HG02623 (cell line): ENCODE measurements at regions not wholly inside any gene's neighbourhood (a gene's known extent, or its start where the extent isn't known, plus 50 kb on each side); places are given as distances from the start of the nearest gene placed in this dataset.
"Not testable (repeated sequence)": the region's sequence is repeated elsewhere in the genome, so short reads cannot be mapped to it uniquely, and the experiment has no call there.

ENCODE experiments used
- ATAC-seq: cut with Tn5 transposase; IDR thresholded peaks from one replicate; pipeline ENCODE4 v1.9.1; 2021; ENCODE audit warnings: moderate library complexity; ENCODE audit not compliant: unreplicated experiment

DNA sequence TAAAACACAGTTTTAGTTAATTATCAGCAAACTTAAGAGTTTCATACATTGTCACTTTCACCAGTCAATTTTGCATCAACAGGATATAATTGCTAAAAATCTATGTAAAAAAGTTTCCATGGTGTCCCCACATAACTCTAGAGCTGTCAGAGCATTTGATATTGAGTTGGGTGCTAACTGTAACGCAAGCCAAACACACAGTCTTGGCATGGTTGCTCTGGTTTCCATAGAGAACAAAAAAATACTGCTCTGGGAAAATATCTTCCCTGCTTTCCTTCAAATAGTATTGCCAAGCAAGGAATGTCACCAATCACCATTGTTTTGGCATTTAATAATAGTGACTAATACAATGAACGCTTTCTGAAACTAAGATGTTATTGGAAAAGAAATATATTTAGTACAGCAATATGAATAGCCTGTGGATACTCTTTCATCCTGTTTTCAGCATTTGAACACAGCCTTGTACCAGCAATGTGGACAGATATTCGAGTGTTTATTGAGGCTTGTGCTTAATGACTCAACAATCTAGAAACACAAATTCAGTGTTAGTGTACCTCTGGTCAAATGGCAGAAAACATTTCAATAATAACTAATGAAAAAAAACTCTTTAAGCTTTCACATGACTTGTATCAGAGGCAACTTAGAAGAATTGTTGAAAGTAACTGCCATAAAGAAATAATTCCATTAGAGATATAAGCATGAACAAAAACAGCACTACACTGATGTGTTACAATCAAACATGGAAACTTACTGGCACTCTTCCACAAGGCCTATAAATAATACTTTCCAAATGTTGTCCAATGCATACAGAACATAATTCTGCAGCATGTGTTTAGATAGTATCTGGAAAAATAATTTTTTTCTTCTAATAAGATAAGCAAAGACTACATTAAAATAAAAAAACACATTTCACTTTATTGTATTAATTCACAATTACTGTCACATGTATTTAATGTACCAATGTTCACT lies 1469.5 kb upstream of the CELF2 start:
- no peak for ATAC-seq

DNA sequence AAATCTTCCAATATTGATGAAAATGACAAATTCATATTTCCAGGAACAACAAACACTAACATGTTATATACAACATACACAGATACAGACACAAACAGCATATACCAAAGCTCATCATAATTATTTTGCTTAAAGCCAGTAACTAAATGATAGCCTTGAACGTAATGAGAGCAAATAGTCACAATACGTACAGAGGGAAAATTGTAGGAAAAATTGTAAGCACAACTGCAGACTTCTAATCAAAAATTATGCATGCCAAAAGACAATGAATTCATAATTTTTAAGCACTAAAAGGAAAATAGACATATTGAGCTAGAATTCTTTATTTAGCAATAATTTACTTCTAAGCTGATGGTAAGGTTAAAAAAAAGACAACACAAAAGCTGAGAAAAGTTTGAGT lies 1466.9 kb upstream of the CELF2 start:
- no peak for ATAC-seq

DNA sequence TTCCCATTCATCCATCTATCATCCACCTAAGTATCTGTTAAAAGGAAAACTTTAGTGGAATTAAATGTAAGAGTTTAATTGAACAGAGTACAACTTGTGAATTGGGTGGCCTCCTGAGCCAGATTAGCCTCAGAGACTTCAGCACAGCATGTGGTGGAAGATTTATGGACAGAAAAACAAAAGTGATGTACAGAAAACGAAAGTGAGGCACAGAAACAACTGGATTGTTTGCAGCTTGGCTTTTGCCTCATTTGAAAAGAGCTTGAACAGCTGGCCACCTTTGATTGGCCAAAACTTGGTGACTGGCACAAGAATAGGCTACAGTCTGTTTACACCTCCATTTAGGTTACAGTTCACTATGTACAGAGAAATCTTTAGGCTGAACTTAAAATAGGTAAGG lies 1463.4 kb upstream of the CELF2 start:
- ATAC-seq = no peak

DNA sequence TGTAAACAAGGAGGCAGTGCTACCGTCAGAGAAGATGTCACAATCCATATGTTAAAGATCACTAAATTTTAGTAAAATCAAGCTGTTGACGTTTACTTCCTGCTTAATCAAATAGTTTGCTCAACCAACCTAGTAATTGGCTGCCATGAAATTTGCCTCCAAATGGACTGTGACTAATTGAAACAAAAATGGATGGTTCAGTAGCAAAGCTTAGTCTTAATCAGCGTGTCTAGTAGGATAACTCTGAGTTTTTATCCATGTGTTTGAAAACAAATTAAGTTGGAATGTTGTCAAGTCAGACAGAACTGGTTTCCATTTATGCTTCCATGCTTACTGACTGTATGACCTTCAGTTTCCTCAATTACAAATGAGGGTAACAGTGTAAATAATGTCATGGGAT lies 1456.7 kb upstream of the CELF2 start:
- no peak for ATAC-seq

DNA sequence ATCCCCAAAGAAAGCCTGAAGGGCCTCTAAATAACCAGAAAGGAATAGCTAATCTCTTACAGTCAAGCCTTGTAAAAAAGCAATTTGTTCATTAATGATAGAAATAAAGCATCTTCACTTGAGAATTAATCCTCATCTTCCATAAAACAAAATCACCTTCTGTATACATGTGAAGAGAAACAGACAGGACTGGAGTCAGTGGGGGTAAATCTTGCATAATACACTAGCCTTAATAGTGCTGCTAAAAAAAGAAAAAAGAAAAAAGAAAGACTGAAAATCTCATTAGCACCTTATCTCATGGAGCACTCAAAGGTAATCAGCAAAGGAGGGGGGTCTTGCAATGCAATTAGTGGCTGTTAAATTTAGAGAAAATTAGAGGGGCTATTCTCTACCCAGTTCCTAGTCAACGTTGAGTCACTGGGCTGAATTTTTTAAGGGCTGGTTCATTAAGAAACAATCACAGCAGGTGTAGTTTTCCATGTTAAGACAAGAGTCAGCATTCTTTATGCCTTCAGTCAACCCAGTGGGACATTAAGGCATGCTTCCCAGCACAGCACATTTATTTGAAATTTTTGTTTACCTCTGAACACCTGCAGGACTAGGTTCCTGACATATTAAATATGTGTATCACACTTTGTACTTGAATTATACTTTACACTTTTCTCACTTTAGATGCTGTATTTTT lies 1455.7 kb upstream of the CELF2 start:
- ATAC-seq = no peak

DNA sequence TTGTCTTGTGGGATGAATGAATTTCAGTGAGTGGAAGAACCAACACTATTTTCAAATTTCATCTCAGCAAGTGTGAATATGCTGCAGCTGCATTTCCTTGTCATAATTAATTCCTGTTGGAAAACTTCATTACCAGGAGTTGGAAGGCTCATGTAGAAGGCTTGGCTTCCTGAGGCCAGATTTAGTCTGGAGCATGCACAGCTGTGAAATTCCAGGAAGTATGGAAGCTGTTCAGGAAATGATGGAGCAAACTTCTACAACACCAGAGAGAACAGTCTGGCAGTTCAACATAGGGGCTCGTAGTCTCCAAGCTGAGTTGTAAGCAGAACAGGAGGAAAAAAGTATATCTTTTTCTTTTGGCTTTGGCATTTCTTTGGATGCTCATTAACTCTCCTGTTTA lies 1439.9 kb upstream of the CELF2 start:
- ATAC-seq = no peak

DNA sequence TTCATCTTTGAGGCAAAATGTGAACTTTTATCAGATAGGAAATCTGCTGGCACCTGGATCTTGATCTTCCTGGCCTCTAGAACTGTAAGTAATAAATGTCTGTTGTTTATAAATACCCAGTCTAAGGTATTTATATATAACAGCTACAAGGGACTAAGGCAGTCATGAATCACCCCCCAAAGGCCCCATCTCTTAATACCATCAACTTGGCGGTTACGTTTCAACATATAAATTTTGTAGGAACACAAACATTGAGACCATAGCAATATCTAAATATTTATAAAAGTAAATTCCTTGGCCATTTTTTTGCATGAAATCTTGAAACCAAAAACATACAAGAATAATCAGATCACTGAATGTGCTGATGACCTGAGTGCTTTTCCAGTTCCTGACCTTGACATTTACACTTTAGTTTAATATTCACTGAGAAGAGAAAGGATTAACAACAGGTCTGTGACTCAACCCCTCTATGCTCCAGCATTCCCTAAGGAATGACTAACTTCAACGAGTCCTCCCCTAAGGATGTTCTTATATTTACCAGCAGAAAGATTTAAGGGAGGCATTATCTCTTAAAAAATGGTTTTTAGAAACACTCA lies 1438.5 kb upstream of the CELF2 start:
- no peak for ATAC-seq

DNA sequence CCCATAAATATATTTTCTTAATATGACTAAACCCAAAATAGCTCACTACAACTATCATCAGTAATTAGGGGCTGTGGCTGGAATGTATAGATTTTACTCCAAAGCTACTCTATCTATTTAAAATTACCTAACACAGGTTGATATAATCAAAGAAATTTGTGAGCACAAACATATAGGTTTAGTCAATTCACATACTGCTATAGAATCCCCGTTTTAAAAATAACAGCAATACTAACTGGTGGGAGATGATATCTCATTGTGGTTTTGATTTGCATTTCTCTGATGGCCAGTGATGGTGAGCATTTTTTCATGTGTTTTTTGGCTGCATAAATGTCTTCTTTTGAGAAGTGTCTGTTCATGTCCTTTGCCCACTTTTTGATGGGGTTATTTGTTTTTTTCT lies 1434.9 kb upstream of the CELF2 start:
- ATAC-seq = not testable (repeated sequence)

DNA sequence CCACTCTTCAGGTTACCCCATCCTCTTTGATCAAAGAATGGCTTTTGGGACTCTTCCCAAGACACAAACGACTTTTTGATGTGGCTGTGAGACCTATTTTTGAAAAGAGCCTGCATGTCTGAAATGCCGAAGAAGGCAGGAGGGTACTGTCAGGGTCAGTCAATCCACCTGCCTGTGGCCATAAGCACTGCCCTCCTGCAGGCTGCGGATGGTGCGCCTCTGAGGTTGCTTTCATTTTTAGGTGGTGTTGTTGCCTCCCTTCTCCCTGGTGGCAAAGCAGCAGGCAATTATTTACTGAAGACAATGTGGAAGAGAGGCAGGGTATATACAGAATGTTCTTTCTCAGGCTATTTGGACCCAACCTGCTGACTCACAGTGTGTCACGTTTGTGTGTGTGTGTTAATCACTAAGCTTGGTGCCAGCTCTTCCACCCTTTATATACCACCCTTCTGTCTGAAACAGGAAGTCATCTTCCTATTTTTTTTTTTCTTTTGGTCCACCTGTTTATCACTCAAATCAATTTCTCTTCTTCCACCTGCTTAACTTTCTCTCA lies 1421.2 kb upstream of the CELF2 start:
- ATAC-seq = no peak

DNA sequence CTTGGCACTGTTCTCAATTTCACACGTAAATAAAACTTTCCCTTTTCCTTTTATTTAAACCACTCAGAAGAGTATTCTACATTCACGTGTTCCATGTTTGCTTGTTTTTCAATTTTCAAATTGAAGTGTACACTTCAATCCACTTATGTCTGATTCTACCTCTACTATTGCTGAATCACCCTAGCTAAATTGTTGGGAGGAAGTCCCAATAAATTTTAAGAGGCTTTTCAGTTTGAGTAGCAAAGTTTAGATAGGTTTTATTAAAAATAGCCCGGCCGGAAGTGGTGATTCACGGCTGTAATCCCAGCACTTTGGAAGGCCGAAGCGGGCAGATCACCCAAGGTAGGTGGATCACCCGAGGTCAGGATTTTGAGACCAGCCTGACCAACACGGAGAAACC lies 1414.7 kb upstream of the CELF2 start:
- ATAC-seq = no peak

DNA sequence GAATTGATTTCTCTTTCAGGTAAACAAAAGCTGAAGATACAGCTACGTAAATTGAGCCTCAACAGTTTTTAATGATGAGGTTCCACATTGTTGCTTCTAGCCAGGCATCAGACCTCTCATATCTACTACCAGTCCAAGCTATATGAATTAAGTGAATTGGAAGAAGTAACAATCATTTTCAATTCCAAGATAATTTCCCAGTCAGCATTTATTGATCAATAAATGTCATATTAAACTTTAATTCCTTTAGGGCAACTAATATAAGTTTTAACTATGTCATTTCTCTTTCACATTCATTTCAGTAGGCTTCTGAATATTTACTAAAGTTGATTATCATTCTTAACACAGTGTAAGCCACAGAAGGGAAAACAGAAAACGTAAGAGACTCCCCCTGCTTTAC lies 1413.7 kb upstream of the CELF2 start:
- no peak for ATAC-seq

DNA sequence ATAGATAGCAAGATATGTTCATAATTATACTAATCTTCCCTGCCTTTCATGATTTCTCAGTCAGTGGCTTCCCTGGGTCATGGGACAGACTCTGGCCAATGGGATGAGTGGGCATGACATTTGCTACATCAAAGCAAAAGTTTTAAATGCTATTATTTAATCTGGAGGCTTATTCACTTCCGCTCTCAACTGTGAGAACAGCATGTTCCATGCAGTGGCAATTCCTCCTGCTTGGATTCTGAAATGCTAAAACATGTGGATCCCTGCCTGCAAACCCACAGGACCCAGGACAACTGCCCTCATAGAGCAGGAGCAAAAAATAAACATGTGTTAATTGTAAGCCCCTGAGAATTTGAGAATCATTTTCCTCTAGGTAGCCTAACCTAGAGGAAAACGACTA lies 1412.4 kb upstream of the CELF2 start:
- no peak for ATAC-seq

DNA sequence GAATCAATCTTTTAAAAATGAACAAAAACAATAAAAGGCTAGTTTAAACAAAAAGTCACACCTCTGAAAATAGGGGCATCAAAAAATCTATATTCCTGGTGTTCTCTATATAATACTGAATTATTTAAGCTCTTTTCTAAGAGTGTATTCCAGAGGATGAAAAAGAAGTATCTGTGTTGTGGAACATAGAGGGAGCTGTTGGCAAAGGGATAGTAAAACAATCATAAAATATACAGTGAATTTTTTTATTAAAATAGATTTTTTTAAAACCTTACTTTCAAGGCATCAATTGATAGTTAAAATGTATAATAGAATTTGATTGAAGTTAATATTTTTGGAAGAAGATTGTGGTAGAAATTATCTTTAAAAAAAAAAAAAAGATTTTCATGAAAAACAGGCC lies 1409.1 kb upstream of the CELF2 start:
- ATAC-seq = no peak

DNA sequence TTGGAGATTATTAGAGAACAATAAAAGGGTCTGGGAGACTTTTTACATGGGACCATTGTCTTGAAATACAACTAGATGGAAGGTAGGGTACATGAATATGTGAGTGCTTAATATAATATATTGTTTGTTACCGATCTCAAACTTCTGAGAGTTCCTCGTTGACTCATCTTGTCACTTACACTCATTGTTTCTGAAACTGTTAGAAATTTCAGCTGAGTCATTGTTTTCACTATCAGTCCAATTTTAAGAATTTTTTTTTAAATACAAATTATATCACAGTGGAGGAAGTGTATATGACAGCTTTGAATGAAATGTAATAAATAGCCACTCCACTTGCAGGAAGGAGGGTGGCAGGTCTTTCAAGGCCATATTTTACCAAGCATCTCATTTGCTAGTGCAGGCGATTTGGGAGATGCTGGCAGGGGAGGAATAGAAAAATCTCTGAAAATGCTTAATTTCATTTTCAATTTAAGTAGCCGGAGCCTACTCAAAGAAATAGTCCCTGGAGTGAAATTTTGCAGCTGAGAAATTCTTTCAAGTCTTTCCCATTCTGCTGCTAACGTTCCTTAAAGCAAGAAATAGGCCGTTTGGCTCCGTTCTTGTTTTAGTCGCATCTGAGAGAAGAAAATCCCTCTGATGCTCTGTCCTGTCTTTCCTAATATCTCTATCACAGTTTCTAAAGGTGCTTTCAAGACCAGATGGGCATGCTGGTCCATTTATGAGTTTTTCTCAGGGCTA lies 1404.2 kb upstream of the CELF2 start:
- peak; percentile 85 for ATAC-seq

DNA sequence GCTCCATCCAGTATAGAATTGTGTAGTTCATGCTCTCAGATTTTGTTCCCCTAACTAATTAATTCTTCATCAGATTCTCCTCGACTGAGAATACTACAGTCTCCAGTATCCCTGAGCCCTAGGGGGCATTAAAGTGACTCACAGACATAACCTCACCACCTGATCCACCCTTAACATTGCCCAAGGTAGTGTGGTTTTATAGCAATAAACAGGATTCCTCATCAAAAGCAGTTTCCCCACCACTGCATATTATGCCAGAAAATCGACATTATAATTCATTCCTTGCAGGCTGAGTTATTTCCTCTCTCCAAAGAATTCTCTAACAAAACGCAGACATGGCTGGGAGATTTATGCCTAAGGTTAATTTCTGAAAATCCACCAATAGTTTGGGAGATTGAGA lies 1402.5 kb upstream of the CELF2 start:
- ATAC-seq = no peak

DNA sequence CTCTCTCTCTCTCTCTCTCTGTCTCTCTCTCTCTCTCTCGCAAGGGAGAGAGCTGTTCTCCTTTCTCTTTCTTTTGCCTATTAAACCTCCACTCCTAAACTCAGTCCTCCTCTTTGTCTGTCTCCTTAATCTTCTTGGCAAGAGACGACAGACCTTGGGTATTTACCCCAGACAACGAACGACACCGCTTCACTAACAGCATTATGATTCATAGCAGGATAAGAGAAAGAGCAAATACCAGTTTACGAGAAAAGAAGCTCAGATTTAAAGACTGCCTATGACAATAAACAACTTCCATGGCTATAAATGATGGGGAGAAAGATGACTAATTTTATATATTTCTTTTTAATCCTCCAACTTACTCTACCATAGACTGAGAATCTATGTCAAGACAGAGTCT lies 1396.5 kb upstream of the CELF2 start:
- ATAC-seq = no peak

DNA sequence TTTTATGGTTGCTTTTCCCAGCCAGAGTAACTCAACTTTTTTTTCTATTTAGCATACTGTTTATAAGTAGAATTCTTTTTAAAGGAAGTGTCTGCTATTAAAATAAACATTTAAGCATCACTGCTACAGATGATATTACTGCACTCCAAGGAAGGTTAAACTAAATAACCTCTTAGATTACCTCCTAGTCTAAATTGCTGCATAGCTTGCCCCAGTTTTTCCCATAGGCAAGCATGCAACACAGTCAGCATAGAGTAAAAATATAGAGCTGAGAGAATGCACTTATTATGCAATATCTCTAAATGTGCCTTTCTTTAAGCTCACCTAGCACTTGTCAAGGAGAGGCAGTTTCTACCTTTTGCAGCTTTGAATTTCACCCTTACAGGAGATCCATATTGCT lies 1392.4 kb upstream of the CELF2 start:
- ATAC-seq = no peak

DNA sequence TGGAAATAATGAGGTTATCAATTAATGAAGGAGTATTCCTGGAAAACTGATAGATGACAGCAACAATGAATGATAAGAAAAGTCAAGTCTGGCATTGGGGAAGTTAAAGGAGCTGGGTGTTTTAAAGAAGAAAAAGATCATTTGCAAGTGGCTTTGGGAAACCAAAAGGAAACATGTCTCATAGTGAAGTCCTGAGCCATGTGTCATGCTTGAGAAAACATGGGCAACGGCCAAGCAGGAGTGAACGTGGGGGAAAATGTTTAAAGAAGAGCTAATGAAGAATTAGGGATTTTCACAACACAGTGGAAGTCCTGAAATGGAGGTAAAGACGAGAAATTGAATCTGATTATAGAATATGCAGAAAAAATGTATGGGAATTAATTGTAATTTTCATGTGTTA lies 1383.2 kb upstream of the CELF2 start:
- ATAC-seq = no peak

DNA sequence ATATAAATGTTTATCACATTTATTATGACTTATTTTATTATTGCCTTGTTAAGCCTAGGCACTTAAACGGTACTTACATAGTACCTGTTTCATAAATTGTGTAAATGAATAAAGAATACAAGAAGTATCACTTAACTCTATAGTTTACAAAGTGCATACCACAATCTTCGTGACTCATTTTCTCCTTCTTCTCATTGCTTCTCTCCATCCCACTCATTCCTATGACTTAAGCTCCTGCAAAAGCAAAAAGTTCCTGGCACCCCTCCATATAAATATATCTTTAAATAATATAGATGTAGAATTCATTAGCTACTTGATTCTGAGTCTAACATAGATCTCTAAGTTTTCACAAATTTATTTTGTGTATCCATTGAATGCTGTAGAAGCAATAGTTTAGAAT lies 1382.0 kb upstream of the CELF2 start:
- ATAC-seq = no peak

DNA sequence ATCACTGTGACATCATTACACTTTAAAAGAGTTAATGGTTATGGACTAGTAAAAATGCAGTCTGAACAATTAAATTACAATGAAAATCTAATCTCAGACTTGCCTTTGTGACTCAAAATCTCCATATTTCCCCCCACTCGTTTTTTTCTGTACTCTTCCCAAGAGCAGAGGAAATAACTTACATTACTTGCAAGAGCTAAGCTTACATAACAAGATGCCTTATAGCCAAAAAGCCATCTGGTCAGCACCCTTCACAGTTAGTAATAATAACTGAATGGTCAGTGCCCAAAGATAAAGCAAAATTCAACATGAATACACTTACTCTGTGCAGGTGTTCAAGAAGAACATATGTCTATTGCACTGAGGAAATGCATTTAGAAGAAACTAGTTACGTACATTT lies 1381.5 kb upstream of the CELF2 start:
- no peak for ATAC-seq

DNA sequence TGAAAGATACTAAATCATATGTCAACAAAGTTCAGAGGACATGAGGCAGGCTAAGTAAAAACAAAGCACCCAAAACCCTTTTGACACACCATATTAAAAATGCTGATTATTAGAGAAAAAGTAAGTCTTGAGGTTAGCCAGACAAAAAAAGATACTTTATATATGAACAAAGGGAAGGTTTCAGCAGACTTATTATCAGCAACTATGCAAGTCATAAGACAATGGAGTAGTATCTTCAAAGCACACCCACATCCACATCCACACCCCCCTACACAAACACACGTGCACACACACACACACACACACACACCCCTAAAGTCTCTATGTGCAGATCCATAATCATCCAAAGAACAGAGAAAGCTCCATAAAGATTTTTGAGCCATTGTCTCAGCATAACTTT lies 1373.9 kb upstream of the CELF2 start:
- no peak for ATAC-seq
